ENCODE measurements at regions not wholly inside any gene's neighbourhood (a gene's known extent, or its start where the extent isn't known, plus 50 kb on each side); places are given as distances from the start of the nearest gene placed in this dataset.
"Not testable (repeated sequence)": the region's sequence is repeated elsewhere in the genome, so short reads cannot be mapped to it uniquely, and the experiment has no call there.

DNA sequence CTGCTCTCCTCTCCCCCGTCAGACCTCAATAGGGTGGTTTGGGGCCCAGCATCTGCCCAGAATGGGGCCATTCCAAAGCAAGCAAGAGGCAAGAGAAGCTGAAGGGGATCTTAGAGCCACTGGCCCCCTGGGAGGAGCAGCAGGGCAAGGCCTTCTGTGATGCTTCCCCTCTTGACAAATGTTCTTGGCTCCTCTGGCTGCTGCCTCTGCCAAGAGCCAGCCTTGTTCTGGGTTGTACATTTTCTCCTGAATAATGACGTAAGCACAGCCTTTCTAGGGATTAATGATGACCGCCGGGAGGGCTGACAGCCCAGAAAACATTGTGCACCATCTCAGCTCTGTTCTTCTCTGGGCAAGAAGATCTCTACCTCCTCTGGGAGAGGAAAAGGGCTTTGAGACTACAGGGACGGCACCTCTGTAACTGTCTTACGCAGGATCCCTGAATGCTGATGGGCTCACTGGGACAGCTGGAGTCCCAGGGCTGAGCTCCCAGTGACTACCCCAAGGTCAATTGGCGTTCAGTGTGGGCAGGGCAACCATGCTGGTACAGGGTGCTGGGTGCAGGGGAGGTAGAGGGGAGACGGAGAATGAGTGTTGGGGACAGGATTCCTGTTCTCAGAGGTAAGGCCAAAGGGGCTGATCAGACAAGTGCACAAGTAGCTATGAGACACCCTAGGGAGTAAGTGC, 253.3 kb downstream of the FAM43A start:
- no peak overlapping the region for H3K4me3 ChIP-seq (ENCODE audit: low read depth in 1 of 2, low read length in 2 of 2)
- H3K36me3 ChIP-seq (ENCODE audit: insufficient read depth, low read length): no peaks in the 10 kb centered on the region
- no peaks in the 10 kb centered on the region for H3K27me3 ChIP-seq (ENCODE audit: control insufficient read depth in 1 of 2, insufficient read depth in 2 of 2, low read length in 2 of 2)
- no peak overlapping the region for H3K9ac ChIP-seq (ENCODE audit: low read length)
- H3K27ac ChIP-seq (ENCODE audit: low read depth, low read length): no peak overlapping the region
- H3K4me1 ChIP-seq (ENCODE audit: insufficient read depth, low read length): peaks cover 6% of the 10 kb centered on the region
- H3K9me3 ChIP-seq (ENCODE audit: low read length): no peaks in the 10 kb centered on the region

DNA sequence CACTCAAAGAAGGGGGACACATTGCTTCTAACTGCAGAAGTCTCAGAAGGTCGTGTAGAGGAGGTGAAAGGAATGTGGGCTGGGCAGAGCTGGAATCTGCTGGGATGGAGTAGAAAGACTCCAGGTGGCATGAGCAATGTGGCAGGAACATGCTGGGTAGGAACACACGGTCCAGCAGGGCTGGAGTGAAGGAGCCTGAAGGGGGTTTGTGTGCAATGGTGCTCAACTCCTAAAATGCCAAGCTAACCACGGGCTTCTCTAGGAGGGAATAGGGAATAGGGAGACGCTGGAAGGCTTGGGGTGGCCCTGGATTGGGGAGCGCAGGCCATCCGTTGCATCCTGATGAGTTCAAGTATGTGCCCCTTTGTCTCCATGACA, 253.8 kb downstream of the FAM43A start:
- Histone ChIP-seq H3K4me3 (ENCODE audit: low read depth in 1 of 2, low read length in 2 of 2) (no peak overlapping the region), H3K9ac (ENCODE audit: low read length) (no peak overlapping the region), H3K36me3 (ENCODE audit: insufficient read depth, low read length) (no peaks in the 10 kb centered on the region), H3K4me1 (ENCODE audit: insufficient read depth, low read length) (peaks cover 6% of the 10 kb centered on the region), H3K27ac (ENCODE audit: low read depth, low read length) (no peak overlapping the region), H3K9me3 (ENCODE audit: low read length) (no peaks in the 10 kb centered on the region), H3K27me3 (ENCODE audit: control insufficient read depth in 1 of 2, insufficient read depth in 2 of 2, low read length in 2 of 2) (no peaks in the 10 kb centered on the region)

DNA sequence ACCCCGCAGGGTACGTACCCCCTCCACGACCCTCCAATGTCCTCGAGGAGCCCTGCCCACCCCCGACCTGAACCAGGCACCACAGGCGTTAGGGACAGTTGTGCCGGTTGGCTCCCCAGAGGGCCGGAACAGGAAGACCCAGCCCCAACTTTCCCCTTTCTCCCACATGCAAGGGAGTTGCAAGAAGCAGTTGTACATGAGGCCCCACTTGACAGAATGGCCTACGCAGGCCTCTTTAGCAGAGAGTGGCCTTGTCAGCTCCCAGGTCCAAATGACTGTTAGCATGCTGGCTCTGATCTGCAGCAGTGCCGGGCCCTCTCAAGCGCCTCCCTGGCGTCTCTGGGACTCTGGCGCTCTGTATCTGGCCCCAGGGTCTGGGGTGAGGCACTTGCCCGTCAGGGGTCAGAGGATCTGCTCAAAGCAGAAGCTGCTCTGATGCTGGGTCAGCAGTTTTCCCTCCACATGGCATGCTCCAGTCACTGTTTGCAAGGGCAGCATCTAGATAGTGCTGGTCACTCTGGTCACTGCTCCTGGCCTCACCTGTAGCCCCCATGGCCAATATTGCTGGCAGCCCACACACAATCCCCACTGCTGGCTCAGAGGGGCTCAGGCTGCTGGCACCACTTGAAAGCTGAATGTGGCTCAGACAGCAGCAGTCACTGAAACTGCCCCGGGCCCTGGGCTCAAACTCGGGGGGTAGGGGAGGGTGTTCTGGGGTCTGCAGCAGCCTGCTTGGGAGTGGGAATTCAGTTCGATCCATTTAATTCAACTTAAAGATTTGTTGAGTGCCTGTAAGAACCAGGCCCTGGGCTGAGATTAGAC, 254.5 kb downstream of the FAM43A start:
- Histone ChIP-seq H3K9me3 (ENCODE audit: low read length) (no peaks in the 10 kb centered on the region), H3K4me1 (ENCODE audit: insufficient read depth, low read length) (peaks cover 6% of the 10 kb centered on the region), H3K9ac (ENCODE audit: low read length) (no peak overlapping the region), H3K27ac (ENCODE audit: low read depth, low read length) (no peak overlapping the region), H3K4me3 (ENCODE audit: low read depth in 1 of 2, low read length in 2 of 2) (no peak overlapping the region), H3K36me3 (ENCODE audit: insufficient read depth, low read length) (no peaks in the 10 kb centered on the region), H3K27me3 (ENCODE audit: control insufficient read depth in 1 of 2, insufficient read depth in 2 of 2, low read length in 2 of 2) (no peaks in the 10 kb centered on the region)

DNA sequence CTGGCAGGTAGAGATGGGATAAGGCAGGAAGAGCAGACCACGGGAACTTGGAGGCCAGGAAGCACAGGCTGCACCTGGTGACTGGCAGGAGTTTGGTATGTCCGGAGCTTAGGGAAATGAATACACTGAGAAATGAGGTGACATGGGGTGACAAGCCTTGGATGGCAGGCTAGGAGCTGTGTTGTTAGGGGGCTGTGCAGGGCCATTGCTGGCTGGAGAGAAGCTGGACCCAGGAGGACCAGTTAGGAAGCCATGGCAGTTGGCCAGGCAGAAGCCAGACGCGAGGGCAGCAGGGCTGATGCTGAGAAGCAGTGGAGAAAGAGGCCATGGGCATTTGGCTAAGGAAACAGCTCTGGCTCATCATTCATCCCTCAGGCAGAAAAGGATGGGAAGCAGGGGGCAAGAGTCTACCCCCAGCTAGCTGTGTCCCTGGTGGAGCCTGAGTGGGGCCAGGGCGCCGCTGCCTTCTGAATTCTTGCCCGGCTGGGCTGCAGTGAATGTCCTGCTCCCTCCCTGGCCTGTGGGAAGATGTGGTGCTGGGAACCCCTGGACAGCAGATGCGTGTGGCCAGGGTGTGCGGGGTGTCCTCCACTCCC, 255.8 kb downstream of the FAM43A start:
- H3K9me3 ChIP-seq (ENCODE audit: low read length): no peaks in the 10 kb centered on the region
- peaks cover 6% of the 10 kb centered on the region for H3K4me1 ChIP-seq (ENCODE audit: insufficient read depth, low read length)
- no peak overlapping the region for H3K9ac ChIP-seq (ENCODE audit: low read length)
- no peaks in the 10 kb centered on the region for H3K27me3 ChIP-seq (ENCODE audit: control insufficient read depth in 1 of 2, insufficient read depth in 2 of 2, low read length in 2 of 2)
- no peak overlapping the region for H3K4me3 ChIP-seq (ENCODE audit: low read depth in 1 of 2, low read length in 2 of 2)
- H3K27ac ChIP-seq (ENCODE audit: low read depth, low read length): no peak overlapping the region
- H3K36me3 ChIP-seq (ENCODE audit: insufficient read depth, low read length): no peaks in the 10 kb centered on the region

DNA sequence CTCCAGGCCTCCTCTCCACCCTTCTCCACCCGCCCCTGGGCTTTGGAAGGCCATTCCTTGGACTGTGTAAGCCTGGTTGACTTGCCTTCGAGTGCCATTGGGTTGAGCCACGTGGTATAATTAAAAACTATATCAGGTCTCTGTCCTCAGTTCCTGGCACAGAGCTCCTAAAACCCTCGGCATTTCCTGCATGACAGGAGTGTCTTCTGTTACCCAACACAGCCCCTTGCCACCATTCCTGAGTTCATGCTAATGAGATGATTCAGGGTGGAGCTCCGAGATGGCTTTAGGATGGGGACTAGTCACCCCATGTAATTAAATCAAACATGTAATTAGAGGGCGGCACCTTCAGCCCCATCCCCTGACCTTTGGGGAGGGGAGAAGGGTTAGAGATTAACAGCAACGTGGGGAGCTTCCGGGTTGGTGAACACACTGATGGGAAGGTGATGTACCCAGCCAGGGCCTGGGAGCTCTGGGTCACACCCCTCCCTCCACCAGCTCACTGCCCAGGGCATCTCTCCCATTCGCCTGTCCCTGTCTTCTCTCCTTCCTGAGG, 256.4 kb downstream of the FAM43A start:
- no peak overlapping the region for H3K4me3 ChIP-seq (ENCODE audit: low read depth in 1 of 2, low read length in 2 of 2)
- H3K27me3 ChIP-seq (ENCODE audit: control insufficient read depth in 1 of 2, insufficient read depth in 2 of 2, low read length in 2 of 2): no peaks in the 10 kb centered on the region
- peaks cover 6% of the 10 kb centered on the region for H3K4me1 ChIP-seq (ENCODE audit: insufficient read depth, low read length)
- no peak overlapping the region for H3K27ac ChIP-seq (ENCODE audit: low read depth, low read length)
- H3K9ac ChIP-seq (ENCODE audit: low read length): no peak overlapping the region
- no peaks in the 10 kb centered on the region for H3K9me3 ChIP-seq (ENCODE audit: low read length)
- H3K36me3 ChIP-seq (ENCODE audit: insufficient read depth, low read length): no peaks in the 10 kb centered on the region

DNA sequence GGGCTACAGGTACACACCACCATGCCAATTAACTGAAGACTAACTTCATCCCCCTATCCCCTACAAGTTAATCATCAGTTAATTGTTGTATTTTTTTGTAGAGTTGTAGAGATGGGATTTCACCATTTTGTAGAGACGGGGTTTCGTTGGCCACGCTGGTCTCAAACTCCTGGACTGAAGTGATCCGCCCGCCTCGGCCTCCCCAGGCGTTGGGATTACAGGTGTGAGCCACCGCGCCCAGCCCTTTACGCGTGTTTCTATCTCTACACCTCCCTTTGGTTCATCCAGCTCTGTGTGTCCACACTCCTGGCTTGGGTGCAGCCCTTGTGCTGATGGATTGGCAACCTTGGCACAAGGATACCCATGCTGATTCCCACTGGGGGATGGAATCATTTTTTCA, 258.8 kb downstream of the FAM43A start:
- Histone ChIP-seq H3K27ac (ENCODE audit: low read depth, low read length) (no peak overlapping the region), H3K27me3 (ENCODE audit: control insufficient read depth in 1 of 2, insufficient read depth in 2 of 2, low read length in 2 of 2) (no peaks in the 10 kb centered on the region), H3K4me3 (ENCODE audit: low read depth in 1 of 2, low read length in 2 of 2) (no peak overlapping the region), H3K4me1 (ENCODE audit: insufficient read depth, low read length) (peaks cover under 1% of the 10 kb centered on the region), H3K9ac (ENCODE audit: low read length) (no peak overlapping the region), H3K9me3 (ENCODE audit: low read length) (no peaks in the 10 kb centered on the region), H3K36me3 (ENCODE audit: insufficient read depth, low read length) (no peaks in the 10 kb centered on the region)

DNA sequence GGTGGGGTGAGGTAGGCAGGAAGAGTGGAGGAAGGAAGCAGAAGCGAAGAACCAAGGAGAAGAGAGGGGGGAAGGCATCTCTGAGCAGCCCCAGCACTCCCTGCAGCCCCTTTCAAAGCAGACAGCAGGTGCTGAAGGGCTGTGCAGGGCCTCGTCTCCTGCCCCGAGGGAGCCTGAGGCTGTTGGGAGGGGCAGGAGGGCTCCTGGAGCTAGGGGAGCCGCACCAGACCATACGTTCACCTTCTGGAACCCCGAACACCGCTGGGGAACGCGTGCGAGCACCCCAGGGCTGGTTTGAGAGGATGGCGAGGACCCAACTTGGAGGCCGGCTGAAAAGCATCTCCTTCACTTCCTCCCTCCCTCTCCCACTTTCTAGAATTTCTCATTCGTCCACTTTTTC, 259.8 kb downstream of the FAM43A start:
- H3K9me3 ChIP-seq (ENCODE audit: low read length): no peaks in the 10 kb centered on the region
- H3K36me3 ChIP-seq (ENCODE audit: insufficient read depth, low read length): no peaks in the 10 kb centered on the region
- H3K9ac ChIP-seq (ENCODE audit: low read length): no peak overlapping the region
- no peak overlapping the region for H3K4me3 ChIP-seq (ENCODE audit: low read depth in 1 of 2, low read length in 2 of 2)
- no peaks in the 10 kb centered on the region for H3K27me3 ChIP-seq (ENCODE audit: control insufficient read depth in 1 of 2, insufficient read depth in 2 of 2, low read length in 2 of 2)
- no peaks in the 10 kb centered on the region for H3K4me1 ChIP-seq (ENCODE audit: insufficient read depth, low read length)
- H3K27ac ChIP-seq (ENCODE audit: low read depth, low read length): no peak overlapping the region

DNA sequence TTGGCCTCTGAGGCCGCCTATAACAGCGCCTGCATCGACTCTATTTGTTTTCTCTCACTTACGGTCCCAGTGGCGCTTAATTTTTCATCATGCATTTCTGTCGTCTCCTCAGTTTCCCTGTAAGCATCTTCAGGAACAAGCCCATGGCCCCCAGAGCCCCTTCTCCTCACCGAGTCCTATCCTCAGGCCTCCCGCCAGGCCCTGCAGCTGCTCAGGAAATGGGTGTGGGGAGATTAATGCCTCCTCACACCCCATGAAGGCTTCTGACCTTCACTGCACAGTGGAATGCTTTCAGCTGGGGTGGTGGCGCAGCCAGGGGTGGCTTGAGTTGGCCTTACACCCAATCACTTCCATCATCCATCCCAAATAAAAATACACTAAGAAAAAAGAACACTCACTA, 260.4 kb downstream of the FAM43A start:
- H3K4me3 ChIP-seq (ENCODE audit: low read depth in 1 of 2, low read length in 2 of 2): no peak overlapping the region
- H3K27ac ChIP-seq (ENCODE audit: low read depth, low read length): no peak overlapping the region
- no peaks in the 10 kb centered on the region for H3K4me1 ChIP-seq (ENCODE audit: insufficient read depth, low read length)

DNA sequence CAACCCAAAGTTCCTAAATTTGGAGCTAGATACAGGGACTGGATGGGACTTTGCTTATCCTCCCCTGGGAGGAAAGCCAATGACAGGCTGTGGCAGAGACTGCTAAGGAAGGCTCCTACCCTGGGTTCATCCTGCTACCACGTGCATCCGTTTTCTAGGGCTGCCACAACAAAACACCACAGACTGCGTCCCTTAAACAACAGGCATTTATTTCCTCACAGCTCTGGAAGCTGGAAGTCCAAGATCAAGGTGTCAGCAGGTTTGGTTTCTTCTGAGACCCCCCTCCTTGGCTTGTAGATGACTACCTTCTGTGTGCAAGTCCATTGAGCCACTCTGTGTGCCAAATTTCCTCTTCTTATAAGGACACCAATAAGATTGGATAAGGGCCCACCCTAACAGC, 263.9 kb downstream of the FAM43A start:
- H3K4me3 ChIP-seq (ENCODE audit: low read depth in 1 of 2, low read length in 2 of 2): no peak overlapping the region
- no peak overlapping the region for H3K27ac ChIP-seq (ENCODE audit: low read depth, low read length)
- H3K9me3 ChIP-seq (ENCODE audit: low read length): no peaks in the 10 kb centered on the region
- H3K36me3 ChIP-seq (ENCODE audit: insufficient read depth, low read length): no peaks in the 10 kb centered on the region
- H3K27me3 ChIP-seq (ENCODE audit: control insufficient read depth in 1 of 2, insufficient read depth in 2 of 2, low read length in 2 of 2): no peaks in the 10 kb centered on the region
- no peak overlapping the region for H3K9ac ChIP-seq (ENCODE audit: low read length)
- H3K4me1 ChIP-seq (ENCODE audit: insufficient read depth, low read length): no peaks in the 10 kb centered on the region

More for the DNA sequence above, 260.4 kb downstream of the FAM43A start:
- H3K9me3 ChIP-seq (ENCODE audit: low read length): no peaks in the 10 kb centered on the region
- no peaks in the 10 kb centered on the region for H3K36me3 ChIP-seq (ENCODE audit: insufficient read depth, low read length)
- H3K27me3 ChIP-seq (ENCODE audit: control insufficient read depth in 1 of 2, insufficient read depth in 2 of 2, low read length in 2 of 2): no peaks in the 10 kb centered on the region
- no peak overlapping the region for H3K9ac ChIP-seq (ENCODE audit: low read length)

DNA sequence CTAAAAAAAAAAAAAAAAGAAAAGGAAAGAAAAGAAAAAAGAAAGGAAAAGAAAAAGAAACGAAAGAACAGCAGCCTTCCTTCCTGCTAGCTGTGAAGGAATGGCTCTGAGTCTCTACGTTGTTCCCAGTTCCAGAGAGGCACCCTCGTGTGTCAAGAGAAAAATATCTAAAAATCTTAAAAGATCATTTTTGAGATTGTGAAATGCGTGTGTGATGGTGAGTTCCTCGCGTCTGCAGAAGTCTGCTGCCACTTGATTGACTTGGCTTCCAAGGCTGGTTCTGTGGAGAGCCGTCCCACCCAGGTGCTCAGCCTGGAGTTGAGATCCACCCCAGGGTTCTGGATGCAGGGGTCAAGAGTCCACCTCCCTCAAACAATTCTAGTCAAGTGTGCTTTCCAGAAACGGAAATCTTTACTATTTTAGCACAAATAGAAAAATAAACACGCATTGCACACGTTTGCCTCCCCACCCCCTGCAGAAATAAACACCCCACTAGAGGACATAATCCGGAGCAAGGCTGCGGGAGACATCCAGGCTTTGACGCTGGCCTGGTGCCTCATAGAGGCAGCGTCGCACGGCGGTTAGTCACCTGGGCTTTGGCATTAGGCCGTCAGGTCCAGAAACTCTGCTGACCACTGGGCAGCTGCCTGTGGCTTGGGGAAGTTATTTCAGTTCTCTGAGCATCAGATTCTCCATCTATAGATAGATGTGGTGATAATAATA, 265.4 kb downstream of the FAM43A start:
- no peaks in the 10 kb centered on the region for H3K27me3 ChIP-seq (ENCODE audit: control insufficient read depth in 1 of 2, insufficient read depth in 2 of 2, low read length in 2 of 2)
- H3K4me3 ChIP-seq (ENCODE audit: low read depth in 1 of 2, low read length in 2 of 2): no peak overlapping the region
- H3K9ac ChIP-seq (ENCODE audit: low read length): no peak overlapping the region
- H3K36me3 ChIP-seq (ENCODE audit: insufficient read depth, low read length): no peaks in the 10 kb centered on the region
- H3K4me1 ChIP-seq (ENCODE audit: insufficient read depth, low read length): no peaks in the 10 kb centered on the region
- no peak overlapping the region for H3K27ac ChIP-seq (ENCODE audit: low read depth, low read length)
- no peaks in the 10 kb centered on the region for H3K9me3 ChIP-seq (ENCODE audit: low read length)

DNA sequence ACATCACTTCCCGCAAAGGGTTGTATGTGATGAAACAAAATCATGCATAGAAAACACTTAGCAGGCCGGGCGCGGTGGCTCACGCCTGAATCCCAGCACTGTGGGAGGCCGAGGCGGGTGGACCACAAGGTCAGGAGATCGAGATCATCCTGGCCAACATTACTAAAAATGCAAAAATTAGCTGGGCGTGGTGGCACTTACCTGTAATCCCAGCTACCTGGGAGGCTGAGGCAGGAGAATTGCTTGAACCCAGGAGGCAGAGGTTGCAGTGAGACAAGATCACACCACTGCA, 265.9 kb downstream of the FAM43A start:
- H3K27ac ChIP-seq (ENCODE audit: low read depth, low read length); H3K9me3 ChIP-seq (ENCODE audit: low read length): not testable (repeated sequence)

More for the DNA sequence above, 265.9 kb downstream of the FAM43A start:
- H3K27me3 ChIP-seq (ENCODE audit: control insufficient read depth in 1 of 2, insufficient read depth in 2 of 2, low read length in 2 of 2); H3K4me1 ChIP-seq (ENCODE audit: insufficient read depth, low read length); H3K36me3 ChIP-seq (ENCODE audit: insufficient read depth, low read length); H3K9ac ChIP-seq (ENCODE audit: low read length); H3K4me3 ChIP-seq (ENCODE audit: low read depth in 1 of 2, low read length in 2 of 2): not testable (repeated sequence)

Data from muscle layer of colon (tissue), 2 donors.